ENCODE measurements at regions not wholly inside any gene's neighbourhood (a gene's known extent, or its start where the extent isn't known, plus 50 kb on each side); places are given as distances from the start of the nearest gene placed in this dataset.

DNA sequence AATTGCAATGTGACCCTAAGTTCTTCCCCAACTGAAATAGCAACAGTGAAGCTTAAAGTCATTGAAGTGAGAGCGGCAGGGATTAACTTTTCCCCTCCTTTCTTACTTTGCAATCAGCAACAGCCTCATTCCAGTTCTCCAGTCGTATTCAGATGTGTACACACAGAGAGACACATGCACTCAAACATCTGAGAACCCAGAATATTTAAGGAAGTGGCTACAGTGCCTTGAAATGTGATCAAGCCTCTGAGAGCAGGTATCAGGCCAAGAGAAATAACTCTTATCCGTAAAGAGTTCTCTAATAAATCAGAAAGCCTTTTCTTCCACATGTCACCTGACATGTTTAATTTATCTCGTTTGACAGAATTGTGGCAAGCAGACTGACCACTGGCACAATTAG is 388.9 kb upstream of the NPVF start:
- Mint-ChIP-seq H3K27ac (peak overlapping the region; percentile 54), H3K4me1 (peaks cover 72% of the 10 kb centered on the region), H3K4me3 (no peak overlapping the region), H3K27me3 (no peaks in the 10 kb centered on the region), H3K9me3 (ENCODE audit: insufficient read depth) (peaks cover under 1% of the 10 kb centered on the region)
- ChIA-PET CTCF (interaction anchor here (0.9 kb wide), 1 partner anchor 49 kb away, joined by 3 read pairs; no protein-coding TSS in a partner anchor), POLR2A (no interaction called here)
- Histone ChIP-seq H3K4me3 (ENCODE audit: control extremely low read depth in 1 of 5, extremely low read depth in 1 of 5, insufficient read depth in 1 of 5, low read depth in 2 of 5, low read length in 4 of 5) (no peak overlapping the region), H2AFZ (ENCODE audit: insufficient read depth, low read depth, low read length, poor library complexity, severe bottlenecking) (no peak overlapping the region), H3K9ac (ENCODE audit: low read length) (no peak overlapping the region), H3K27ac (ENCODE audit: low read length in 2 of 2) (no peak overlapping the region), H3K36me3 (replicated peaks in 1 of 2; ENCODE audit: control extremely low read depth in 1 of 2, control insufficient read depth in 1 of 2, extremely low read depth in 1 of 2, insufficient read depth in 2 of 2, low read length in 1 of 2) (no peaks in the 10 kb centered on the region), H4K20me1 (ENCODE audit: control insufficient read depth, insufficient read depth, low read length, poor library complexity, severe bottlenecking) (no peaks in the 10 kb centered on the region), H3K4me2 (replicated peaks; ENCODE audit: low read depth, low read length, poor library complexity, severe bottlenecking) (peak overlapping the region; percentile 3), H3K79me2 (ENCODE audit: control insufficient read depth, insufficient read depth, low read length) (no peaks in the 10 kb centered on the region), H3K27me3 (replicated peaks in 1 of 4; ENCODE audit: control extremely low read depth in 1 of 4, control insufficient read depth in 3 of 4, insufficient read depth in 4 of 4, low read length in 3 of 4) (no peaks in the 10 kb centered on the region), H3K4me1 (ENCODE audit: control insufficient read depth in 2 of 2, insufficient read depth in 2 of 2, low read length in 2 of 2) (peaks cover 68 to 75% of the 10 kb centered on the region in 2 donors), H3K9me3 (ENCODE audit: control extremely low read depth in 1 of 3, control insufficient read depth in 2 of 3, insufficient read depth in 1 of 3, low read length in 2 of 3) (peaks cover 3 to 5% (median 4%) of the 10 kb centered on the region in 3 donors)
- no peak for DNase-seq
- ATAC-seq (ENCODE audit: low read depth): no peak
- 100% methylated on average over 2 of the region's 4 CpGs for WGBS (ENCODE audit: insufficient coverage)
- intact Hi-C loops (cut with micrococcal nuclease): no loop called here
- no peak for TF ChIP-seq EZH2 (IDR thresholded peaks at IDR 0.05; ENCODE audit: borderline replicate concordance, insufficient read depth, low read depth, low read length, poor library complexity, severe bottlenecking)
- TF ChIP-seq, protein P1, sequence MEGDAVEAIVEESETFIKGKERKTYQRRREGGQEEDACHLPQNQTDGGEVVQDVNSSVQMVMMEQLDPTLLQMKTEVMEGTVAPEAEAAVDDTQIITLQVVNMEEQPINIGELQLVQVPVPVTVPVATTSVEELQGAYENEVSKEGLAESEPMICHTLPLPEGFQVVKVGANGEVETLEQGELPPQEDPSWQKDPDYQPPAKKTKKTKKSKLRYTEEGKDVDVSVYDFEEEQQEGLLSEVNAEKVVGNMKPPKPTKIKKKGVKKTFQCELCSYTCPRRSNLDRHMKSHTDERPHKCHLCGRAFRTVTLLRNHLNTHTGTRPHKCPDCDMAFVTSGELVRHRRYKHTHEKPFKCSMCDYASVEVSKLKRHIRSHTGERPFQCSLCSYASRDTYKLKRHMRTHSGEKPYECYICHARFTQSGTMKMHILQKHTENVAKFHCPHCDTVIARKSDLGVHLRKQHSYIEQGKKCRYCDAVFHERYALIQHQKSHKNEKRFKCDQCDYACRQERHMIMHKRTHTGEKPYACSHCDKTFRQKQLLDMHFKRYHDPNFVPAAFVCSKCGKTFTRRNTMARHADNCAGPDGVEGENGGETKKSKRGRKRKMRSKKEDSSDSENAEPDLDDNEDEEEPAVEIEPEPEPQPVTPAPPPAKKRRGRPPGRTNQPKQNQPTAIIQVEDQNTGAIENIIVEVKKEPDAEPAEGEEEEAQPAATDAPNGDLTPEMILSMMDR (IDR thresholded peaks at IDR 0.05): no peak

- Histone ChIP-seq H3K9ac (ENCODE audit: low read length) (no peak overlapping the region), H3K4me1 (ENCODE audit: control insufficient read depth in 2 of 2, insufficient read depth in 2 of 2, low read length in 2 of 2) (peaks cover 68 to 75% of the 10 kb centered on the region in 2 donors), H3K4me3 (ENCODE audit: control extremely low read depth in 1 of 5, extremely low read depth in 1 of 5, insufficient read depth in 1 of 5, low read depth in 2 of 5, low read length in 4 of 5) (no peak overlapping the region), H3K9me3 (ENCODE audit: control extremely low read depth in 1 of 3, control insufficient read depth in 2 of 3, insufficient read depth in 1 of 3, low read length in 2 of 3) (peaks cover 0 to 3% (median 3%) of the 10 kb centered on the region in 3 donors), H2AFZ (ENCODE audit: insufficient read depth, low read depth, low read length, poor library complexity, severe bottlenecking) (no peak overlapping the region), H3K79me2 (ENCODE audit: control insufficient read depth, insufficient read depth, low read length) (no peaks in the 10 kb centered on the region), H3K27me3 (replicated peaks in 1 of 4; ENCODE audit: control extremely low read depth in 1 of 4, control insufficient read depth in 3 of 4, insufficient read depth in 4 of 4, low read length in 3 of 4) (no peaks in the 10 kb centered on the region), H3K36me3 (replicated peaks in 1 of 2; ENCODE audit: control extremely low read depth in 1 of 2, control insufficient read depth in 1 of 2, extremely low read depth in 1 of 2, insufficient read depth in 2 of 2, low read length in 1 of 2) (no peaks in the 10 kb centered on the region), H3K27ac (ENCODE audit: low read length in 2 of 2) (no peak overlapping the region), H3K4me2 (replicated peaks; ENCODE audit: low read depth, low read length, poor library complexity, severe bottlenecking) (peak overlapping the region; percentile 3), H4K20me1 (ENCODE audit: control insufficient read depth, insufficient read depth, low read length, poor library complexity, severe bottlenecking) (no peaks in the 10 kb centered on the region)
- H3K9me3 Mint-ChIP-seq (ENCODE audit: insufficient read depth): no peaks in the 10 kb centered on the region
- ATAC-seq (ENCODE audit: low read depth) (no peak), DNase-seq (no peak)
- no peak overlapping the region for H3K4me3 Mint-ChIP-seq
- intact Hi-C loops (cut with micrococcal nuclease): no loop called here
- ChIA-PET POLR2A (no interaction called here), CTCF (interaction anchor here (0.9 kb wide), 1 partner anchor 50 kb away, joined by 3 read pairs; no protein-coding TSS in a partner anchor)
- no CpG with 5 or more reads among the region's 2 CpGs for WGBS (ENCODE audit: insufficient coverage)
- H3K27ac Mint-ChIP-seq: peak overlapping the region; percentile 54
- H3K4me1 Mint-ChIP-seq: peaks cover 75% of the 10 kb centered on the region
- TF ChIP-seq, protein P1 (IDR thresholded peaks at IDR 0.05): no peak
- TF ChIP-seq EZH2 (IDR thresholded peaks at IDR 0.05; ENCODE audit: borderline replicate concordance, insufficient read depth, low read depth, low read length, poor library complexity, severe bottlenecking): no peak
- H3K27me3 Mint-ChIP-seq: no peaks in the 10 kb centered on the region
Measured at GRCh38 chr7:25617673-25618072, 389.4 kb upstream of the NPVF start.
